Stimulated activated CD8-positive, alpha-beta memory T cell treated with anti-CD3 and anti-CD28 coated beads, Interleukin-2, amount 100 ng/mL, for 48 hours (primary cell): ENCODE measurements at regions not wholly inside any gene's neighbourhood (a gene's known extent, or its start where the extent isn't known, plus 50 kb on each side); places are given as distances from the start of the nearest gene placed in this dataset.

Source experiments
- DNase-seq, 2 donors: peaks; one replicate each; pipeline ENCODE4 v3.0.0-alpha.2; 2020; ENCODE audit warnings: low read depth in 2 of 2

- no peak for DNase-seq
Observed at GRCh38 chr16:77553130-77553529, 118.3 kb upstream of the ADAMTS18 start.

GRCh38 chr16:77555126-77555525, 120.3 kb upstream of the ADAMTS18 start:
- DNase-seq = no peak

GRCh38 chr16:77555791-77556190, 121.0 kb upstream of the ADAMTS18 start:
- DNase-seq = no peak

- no peak for DNase-seq
Observed at GRCh38 chr16:77556201-77556873, 121.5 kb upstream of the ADAMTS18 start.

GRCh38 chr16:77557385-77557784, 122.6 kb upstream of the ADAMTS18 start:
- DNase-seq = no peak

GRCh38 chr16:77558786-77559185, 124.0 kb upstream of the ADAMTS18 start:
- no peak for DNase-seq

GRCh38 chr16:77562497-77562896, 127.7 kb upstream of the ADAMTS18 start:
- no peak for DNase-seq

GRCh38 chr16:77564791-77565390, 130.1 kb upstream of the ADAMTS18 start:
- no peak for DNase-seq

- no peak for DNase-seq
Observed at GRCh38 chr16:77569406-77569805, 134.6 kb upstream of the ADAMTS18 start.

GRCh38 chr16:77570574-77570973, 135.7 kb upstream of the ADAMTS18 start:
- DNase-seq = no peak

- DNase-seq = no peak
Observed at GRCh38 chr16:77571115-77571862, 136.5 kb upstream of the ADAMTS18 start.

GRCh38 chr16:77574867-77575624, 140.2 kb upstream of the ADAMTS18 start:
- no peak for DNase-seq

- no peak for DNase-seq
Observed at GRCh38 chr16:77579351-77579891, 142.9 kb upstream of the NUDT7 start.

GRCh38 chr16:77581706-77582105, 140.6 kb upstream of the NUDT7 start:
- DNase-seq = no peak

GRCh38 chr16:77584205-77584859, 138.0 kb upstream of the NUDT7 start:
- peak in 1 of 2 donors; percentile 25 for DNase-seq

GRCh38 chr16:77585379-77586251, 136.7 kb upstream of the NUDT7 start:
- no peak for DNase-seq

- DNase-seq = no peak
Observed at GRCh38 chr16:77588389-77588788, 133.9 kb upstream of the NUDT7 start.

GRCh38 chr16:77589071-77589765, 133.1 kb upstream of the NUDT7 start:
- DNase-seq = no peak

- no peak for DNase-seq
Observed at GRCh38 chr16:77590707-77591106, 131.6 kb upstream of the NUDT7 start.

- DNase-seq = no peak
Observed at GRCh38 chr16:77591347-77591746, 131.0 kb upstream of the NUDT7 start.
